Left renal pelvis (tissue), 4 donors: ENCODE measurements at regions not wholly inside any gene's neighbourhood (a gene's known extent, or its start where the extent isn't known, plus 50 kb on each side); places are given as distances from the start of the nearest gene placed in this dataset.
"Not testable (repeated sequence)": the region's sequence is repeated elsewhere in the genome, so short reads cannot be mapped to it uniquely, and the experiment has no call there.

Source experiments
- DNase-seq, 4 donors: peaks; one replicate each; pipeline ENCODE4 v3.0.0-alpha.2; 2013; ENCODE audit warnings: low read depth in 4 of 4, low spot score in 3 of 4

GRCh38 chr1:148361427-148362215 is 121.5 kb downstream of the PPIAL4G start:
- DNase-seq: not testable (repeated sequence)

- DNase-seq: no peak
Measured at GRCh38 chr1:148357037-148357436, 126.1 kb downstream of the PPIAL4G start.

DNA sequence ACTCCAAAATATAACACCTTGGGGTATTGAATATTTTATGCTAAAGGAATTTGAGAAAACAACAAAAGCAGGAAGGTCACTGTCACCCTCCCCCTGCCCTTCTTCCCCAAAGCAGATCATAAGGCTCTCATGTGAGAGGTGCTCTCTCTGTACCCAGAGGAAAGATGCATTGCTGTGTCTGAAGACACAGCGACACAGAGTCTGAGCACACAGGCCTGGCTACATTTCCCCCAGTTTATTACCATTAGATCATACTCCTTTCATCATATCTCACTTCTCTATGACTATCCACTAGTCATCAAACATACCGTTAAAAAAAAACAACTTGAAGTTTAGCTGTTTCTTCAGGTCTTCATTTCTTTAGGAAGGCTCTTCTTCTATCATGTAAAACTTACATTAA is 127.1 kb downstream of the PPIAL4G start:
- DNase-seq: no peak

GRCh38 chr1:148354913-148355308 is 128.2 kb downstream of the PPIAL4G start:
- no peak for DNase-seq

DNA sequence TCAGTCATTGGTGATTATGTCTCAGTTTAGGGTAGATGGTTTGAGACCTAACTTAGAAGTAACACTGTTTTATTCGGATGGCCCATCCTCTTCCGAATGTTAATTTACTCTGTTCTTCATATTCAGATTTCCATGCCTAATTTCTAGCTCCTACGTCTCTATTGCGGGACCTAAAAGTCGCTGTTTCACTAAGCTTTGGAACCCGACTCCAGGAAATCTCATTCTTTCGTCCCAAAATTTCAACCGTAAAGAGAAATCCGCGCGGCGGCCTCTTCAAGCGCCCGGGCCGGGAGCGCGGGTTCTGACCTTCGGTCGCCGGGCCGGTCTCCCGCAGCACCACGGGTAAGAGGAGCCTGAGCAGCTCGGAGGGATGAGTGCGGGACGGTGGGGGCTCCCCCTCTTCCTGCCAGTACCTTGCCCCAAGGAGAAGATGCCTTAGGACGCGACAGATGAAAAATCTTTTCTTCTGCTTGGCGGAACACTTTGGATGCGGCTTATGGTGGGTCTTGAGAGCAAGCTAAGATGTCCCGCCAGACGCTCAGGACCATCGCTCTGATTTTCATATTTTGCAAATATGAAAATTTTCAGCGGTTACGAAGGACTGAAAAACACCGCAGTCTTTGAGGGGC is 128.7 kb downstream of the PPIAL4G start:
- no peak for DNase-seq

DNA sequence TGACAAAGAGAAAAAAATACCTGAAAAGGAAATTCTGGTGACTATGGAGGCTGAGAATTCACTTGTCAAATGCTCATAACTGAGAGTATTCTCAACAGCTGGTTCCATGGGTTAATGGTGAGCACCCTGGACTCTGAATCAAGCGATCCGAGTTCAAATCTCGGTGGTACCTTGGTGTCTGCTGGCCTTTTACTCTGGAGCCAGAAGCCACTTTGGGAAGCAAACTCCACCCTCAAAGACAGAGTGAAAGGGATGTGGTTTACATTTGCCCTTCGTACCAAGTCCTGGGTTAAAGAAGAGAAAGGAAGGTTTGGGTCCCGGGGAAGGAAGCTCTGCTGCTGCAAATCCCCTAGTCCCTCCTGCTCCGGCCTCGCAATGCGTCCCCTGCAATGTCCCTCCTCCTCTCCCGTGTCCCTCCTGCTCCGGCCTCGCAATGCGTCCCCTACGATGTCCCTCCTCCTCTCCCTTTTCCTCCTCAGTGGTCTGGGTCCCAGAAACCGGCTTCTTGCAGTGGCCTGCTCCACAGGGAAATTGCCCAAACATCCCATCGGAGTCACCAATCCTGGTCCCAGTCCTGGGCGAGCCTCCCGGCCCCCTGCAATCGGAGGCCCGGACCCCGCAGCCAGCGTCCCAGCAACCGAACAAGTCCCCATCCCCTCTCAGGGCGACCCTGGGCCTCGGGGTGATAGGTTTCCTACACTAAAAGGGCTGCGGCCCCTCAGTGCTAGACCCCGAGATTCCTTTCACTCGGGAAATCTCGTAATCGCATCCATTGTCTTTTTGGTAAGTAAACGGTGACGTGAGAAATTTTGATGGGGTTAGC is 129.4 kb downstream of the PPIAL4G start:
- no peak for DNase-seq

- no peak for DNase-seq
Measured at GRCh38 chr1:148352470-148353053, 130.5 kb downstream of the PPIAL4G start.

- no peak for DNase-seq
Measured at GRCh38 chr1:148347781-148348180, 135.3 kb downstream of the PPIAL4G start.

DNA sequence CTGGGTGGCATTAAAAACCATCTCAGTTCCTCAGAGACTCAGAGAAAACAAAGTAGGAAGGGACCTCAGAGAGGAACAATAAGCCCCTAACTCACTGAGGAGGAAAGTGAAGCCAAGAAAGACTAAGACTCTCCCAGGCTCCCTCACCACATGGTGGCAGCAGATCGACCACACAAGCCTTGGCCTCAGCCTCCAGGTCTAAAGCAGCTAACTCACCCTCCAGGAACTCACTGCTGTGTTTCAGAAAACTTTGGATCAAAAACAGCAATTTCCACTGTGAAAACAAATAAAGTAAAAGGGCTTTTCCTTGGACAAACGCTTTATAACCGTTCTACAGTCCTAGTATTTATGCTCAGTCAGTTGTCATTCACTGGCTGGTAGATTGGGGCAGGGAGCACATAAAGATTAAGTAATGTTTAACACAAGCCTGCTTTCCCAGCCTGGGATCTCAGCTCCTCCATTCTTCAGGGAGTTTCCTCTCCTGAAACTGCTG is 137.4 kb downstream of the PPIAL4G start:
- not testable (repeated sequence) for DNase-seq

DNA sequence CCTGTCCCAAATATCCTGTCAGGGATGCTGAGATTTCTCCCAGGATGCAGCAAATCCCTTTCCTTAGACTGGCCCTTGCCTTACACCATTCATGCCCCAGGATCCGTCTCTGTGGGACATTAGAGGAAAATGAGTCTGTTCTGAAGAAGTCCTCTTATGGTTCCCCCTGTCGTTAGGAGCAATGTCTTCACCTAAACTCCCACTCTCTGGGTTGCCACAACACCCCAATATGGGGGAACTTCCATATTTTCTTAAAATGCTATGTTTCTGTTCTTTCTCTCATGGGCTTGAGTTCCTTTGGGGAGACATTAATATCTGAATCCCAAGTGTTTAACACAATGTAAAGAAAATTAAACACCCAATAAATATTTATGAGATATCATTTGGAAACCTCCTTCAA is 138.5 kb downstream of the PPIAL4G start:
- DNase-seq: not testable (repeated sequence)

GRCh38 chr1:148341729-148342128 is 141.4 kb downstream of the PPIAL4G start:
- DNase-seq: not testable (repeated sequence)

DNA sequence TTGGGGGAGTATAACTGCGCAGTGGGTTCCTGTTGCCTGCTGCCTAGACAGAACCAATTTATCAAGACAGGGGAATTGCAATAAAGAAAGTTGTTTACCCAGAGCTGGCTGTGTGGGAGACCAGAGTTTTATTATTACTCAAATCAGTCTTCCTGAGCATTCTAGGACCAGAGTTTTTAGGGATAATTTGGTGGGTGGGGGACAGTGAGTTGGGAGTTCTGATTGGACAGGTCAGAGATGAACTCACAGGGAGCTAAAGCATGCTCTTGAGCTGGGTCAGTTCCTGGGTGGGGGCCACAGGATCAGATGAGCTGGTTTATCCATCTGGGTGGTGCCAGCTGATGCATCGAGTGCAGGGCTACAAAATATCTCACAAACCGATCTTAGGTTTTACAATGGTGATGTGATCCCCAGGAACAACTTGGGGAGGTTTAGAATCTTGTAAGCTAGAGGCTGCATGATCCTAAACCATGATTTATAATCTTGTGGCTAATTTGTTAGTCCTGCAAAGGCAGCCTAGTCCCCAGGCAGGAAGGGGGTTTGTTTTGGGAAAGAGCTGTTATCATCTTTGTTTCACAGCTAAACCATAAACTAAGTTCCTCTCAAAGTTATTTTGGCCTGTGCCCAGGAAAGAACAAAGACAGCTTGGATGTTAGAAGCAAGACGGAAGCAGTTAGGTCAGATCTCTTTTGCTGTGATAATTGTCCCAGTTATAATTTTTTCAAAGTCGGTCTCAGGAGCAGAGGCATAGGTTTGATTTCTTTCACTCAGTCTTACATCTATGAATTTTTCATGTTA is 146.8 kb downstream of the PPIAL4G start:
- peak in 1 of 4 donors; percentile 60 for DNase-seq

DNA sequence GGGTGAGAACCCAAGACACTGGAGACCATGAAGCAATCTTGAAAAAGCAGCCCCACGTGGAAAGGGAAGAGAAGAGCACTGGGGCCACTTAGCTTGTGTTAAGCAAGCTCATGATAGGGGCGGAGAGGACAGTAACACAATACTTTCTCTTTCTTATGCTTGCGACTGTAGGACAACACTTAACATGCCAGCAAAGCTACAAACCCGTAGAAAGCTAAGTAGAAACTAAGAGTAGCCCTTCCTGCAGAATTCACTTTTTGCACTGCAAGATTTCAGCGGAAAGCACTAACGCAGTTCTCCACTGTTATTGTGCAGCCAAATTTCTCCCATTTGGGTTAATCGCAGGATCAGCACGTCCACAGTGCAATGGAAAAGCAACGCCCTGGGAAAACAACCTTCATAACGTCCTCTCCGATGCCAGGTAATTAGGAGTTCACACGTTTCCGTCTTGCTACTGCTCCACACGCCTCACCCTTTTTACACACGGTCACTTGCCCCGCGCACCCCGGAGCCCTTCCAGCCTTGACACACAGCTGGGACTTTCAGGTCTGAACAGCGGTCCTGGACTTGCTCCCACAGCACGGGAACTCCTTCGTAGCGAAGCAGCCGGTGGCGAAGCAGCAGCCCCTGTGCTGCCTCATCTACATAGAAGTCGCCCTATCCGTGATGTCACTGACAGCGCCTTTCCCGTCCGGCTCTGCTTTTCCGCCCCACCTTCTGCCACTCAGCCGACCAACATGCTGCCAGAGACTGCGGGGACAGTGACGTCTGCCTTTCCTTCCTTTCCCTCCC is 148.6 kb downstream of the PPIAL4G start:
- peak; percentile 66 to 80 (median 72) for DNase-seq

- DNase-seq: no peak
Measured at GRCh38 chr1:148333875-148334338, 149.2 kb downstream of the PPIAL4G start.

GRCh38 chr1:148328884-148329283 is 154.2 kb downstream of the PPIAL4G start:
- no peak for DNase-seq

DNA sequence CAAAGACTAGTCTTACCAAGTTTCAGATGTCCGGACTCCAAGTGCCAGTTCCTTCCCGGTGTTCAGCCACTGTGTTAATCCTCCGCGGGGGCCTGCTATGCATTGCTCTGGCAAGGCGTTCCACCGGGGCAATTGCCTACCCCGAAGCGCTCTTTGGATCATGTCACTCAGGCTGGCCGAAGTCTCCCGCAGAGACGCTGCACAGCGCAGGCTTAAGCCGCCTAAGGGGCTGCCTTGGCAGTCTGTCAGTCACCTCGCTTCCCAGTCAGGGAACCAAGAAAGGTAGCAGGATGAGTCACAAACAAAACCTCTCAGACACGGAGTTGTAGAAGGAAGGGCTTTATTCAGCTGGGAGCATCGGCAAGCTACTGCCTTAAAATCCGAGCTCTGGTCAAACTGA is 158.1 kb downstream of the PPIAL4G start:
- not testable (repeated sequence) for DNase-seq

GRCh38 chr1:148324465-148324864 is 158.6 kb downstream of the PPIAL4G start:
- not testable (repeated sequence) for DNase-seq

DNA sequence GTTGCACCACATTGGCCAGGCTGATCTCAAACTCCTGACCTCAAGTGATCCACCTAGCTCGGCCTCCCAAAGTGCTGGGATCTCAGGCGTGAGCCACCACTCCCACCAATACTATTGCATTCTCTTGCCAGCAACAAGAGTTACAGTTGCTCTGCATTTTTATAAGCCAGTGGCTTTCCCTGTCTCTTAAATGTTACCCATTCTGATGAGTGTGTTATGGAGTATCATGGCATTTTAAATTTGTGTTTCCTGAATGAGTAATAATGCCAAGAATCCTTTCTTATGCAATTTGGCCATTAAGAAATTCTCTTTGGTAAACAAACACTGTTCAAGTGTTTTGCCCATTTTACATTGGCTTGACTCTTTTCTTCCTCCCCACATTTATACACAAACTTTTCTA is 163.0 kb downstream of the PPIAL4G start:
- DNase-seq: not testable (repeated sequence)

- no peak for DNase-seq
Measured at GRCh38 chr1:148318904-148319242, 164.2 kb downstream of the PPIAL4G start.
